Kidney (tissue), 13 donors: ENCODE measurements at regions not wholly inside any gene's neighbourhood (a gene's known extent, or its start where the extent isn't known, plus 50 kb on each side); places are given as distances from the start of the nearest gene placed in this dataset.

Experiments
- DNase-seq, 5 donors: peaks; one replicate each; pipeline ENCODE4 v3.0.0-alpha.2; 2013 to 2020
- FAIRE-seq: peaks from 2 replicates; lab custom pipeline; 2012; peaks lifted over from hg19 to GRCh38; lab: Jason Lieb, UNC
- H3K27ac ChIP-seq, 2 donors: one replicate each; pipeline ENCODE4 v1.7.0; 2013; ENCODE audit warnings: low read depth in 2 of 2, low read length in 2 of 2, inconsistent platforms in 1 of 2
- H3K27me3 ChIP-seq: one replicate; pipeline ENCODE4 v1.7.1; 2013; ENCODE audit warnings: low read length, inconsistent platforms; ENCODE audit not compliant: control insufficient read depth, insufficient read depth
- H3K36me3 ChIP-seq, 3 donors: one replicate each; pipeline versions ENCODE4 v1.7.0 to v1.7.1; 2013; ENCODE audit warnings: low read length in 3 of 3, control low read depth in 1 of 3, inconsistent platforms in 1 of 3; ENCODE audit not compliant: insufficient read depth in 3 of 3, control insufficient read depth in 2 of 3
- H3K4me1 ChIP-seq, 3 donors: one replicate each; pipeline versions ENCODE4 v1.7.0 to v1.7.1; 2013; ENCODE audit warnings: low read length in 3 of 3, inconsistent platforms in 1 of 3, low read depth in 1 of 3; ENCODE audit not compliant: control insufficient read depth in 2 of 3, insufficient read depth in 2 of 3
- H3K4me3 ChIP-seq, 3 donors: one replicate each; pipeline versions ENCODE4 v1.7.0 to v1.8.1; 2013; ENCODE audit warnings: low read length in 3 of 3, control low read depth in 1 of 3, inconsistent platforms in 1 of 3
- H3K9ac ChIP-seq, 3 donors: one replicate each; pipeline versions ENCODE4 v1.7.0 to v1.7.1; 2013; ENCODE audit warnings: low read length in 3 of 3, control low read depth in 1 of 3, inconsistent platforms in 1 of 3
- H3K9me3 ChIP-seq, 3 donors: one replicate each; pipeline versions ENCODE4 v1.7.0 to v1.7.1; 2013; ENCODE audit warnings: low read length in 3 of 3, control low read depth in 1 of 3, inconsistent platforms in 1 of 3; ENCODE audit not compliant: control insufficient read depth in 2 of 3, insufficient read depth in 1 of 3
- CTCF ChIP-seq: IDR thresholded peaks from 3 replicates; pipeline ENCODE4 v1.5.1; 2012; ENCODE audit warnings: mild to moderate bottlenecking, moderate library complexity, borderline replicate concordance; ENCODE audit not compliant: insufficient read depth; ENCODE audit errors: extremely low read depth
- intact Hi-C: fragments of 100-400 bp; cut with DNase I; formaldehyde crosslinking; loops from one replicate; pipeline ENCODE4 v1.11.1; 2022
- donor health status: control.
- donor health status: control.
- donor health status: control.
- donor health status: control.
- donor health status: control.
- donor health status: DM: yes; HTN: yes; CAD: no.
- donor health status: Normal renal cell carcinoma (clear cell type).

GRCh38 chr21:27258742-27259448 lies 292.0 kb upstream of the ADAMTS5 start:
- DNase-seq, result no peak
- TF ChIP-seq CTCF, result no peak
- Histone ChIP-seq H3K36me3 (no peaks in the 10 kb centered on the region), H3K27ac (no peak overlapping the region), H3K4me1 (no peaks in the 10 kb centered on the region), H3K4me3 (no peak overlapping the region), H3K9ac (no peak overlapping the region), H3K27me3 (no peaks in the 10 kb centered on the region), H3K9me3 (no peaks in the 10 kb centered on the region)
- no peak for FAIRE-seq
- intact Hi-C loops, result no loop called here

GRCh38 chr21:27257908-27258556 lies 291.1 kb upstream of the ADAMTS5 start:
- TF ChIP-seq CTCF, result no peak
- no peak overlapping the region for H3K9ac ChIP-seq
- no peaks in the 10 kb centered on the region for H3K27me3 ChIP-seq
- H3K4me3 ChIP-seq, result no peak overlapping the region
- no peaks in the 10 kb centered on the region for H3K4me1 ChIP-seq
- no peaks in the 10 kb centered on the region for H3K36me3 ChIP-seq
- H3K9me3 ChIP-seq, result no peaks in the 10 kb centered on the region
- DNase-seq (no peak), FAIRE-seq (no peak)
- intact Hi-C loops, result no loop called here
- H3K27ac ChIP-seq, result no peak overlapping the region

- Histone ChIP-seq H3K4me1 (no peaks in the 10 kb centered on the region), H3K36me3 (no peaks in the 10 kb centered on the region), H3K9me3 (no peaks in the 10 kb centered on the region), H3K9ac (no peak overlapping the region), H3K27ac (no peak overlapping the region), H3K4me3 (no peak overlapping the region), H3K27me3 (no peaks in the 10 kb centered on the region)
- intact Hi-C loops, result no loop called here
- FAIRE-seq, result no peak
- TF ChIP-seq CTCF, result no peak
- DNase-seq, result no peak
These were observed 290.3 kb upstream of the ADAMTS5 start for GRCh38 chr21:27257226-27257625.
